H1 (cell line): ENCODE measurements at regions not wholly inside any gene's neighbourhood (a gene's known extent, or its start where the extent isn't known, plus 50 kb on each side); places are given as distances from the start of the nearest gene placed in this dataset.

ENCODE experiments used
- GTF2F1 ChIP-seq: IDR thresholded peaks from 2 replicates; pipeline ENCODE4 v1.6.1; 2012; ENCODE audit warnings: low read depth, low read length, improper control_type of control experiment, borderline replicate concordance
- JUN ChIP-seq: IDR thresholded peaks from 2 replicates; pipeline ENCODE4 v1.6.1; 2011; ENCODE audit warnings: low read depth, mild to moderate bottlenecking, improper control_type of control experiment, low read length
- KDM1A ChIP-seq: fragments of 200-600, 300-600 bp; sonication (generic); IDR thresholded peaks from 2 replicates; pipeline ENCODE4 v1.7.1; 2016; ENCODE audit warnings: mild to moderate bottlenecking, low read length, borderline replicate concordance
- PHF8 ChIP-seq: fragments of 200-600 bp; sonication (generic); conservative IDR thresholded peaks from 2 replicates; pipeline ENCODE4 v1.7.1; 2012; ENCODE audit warnings: low read depth, mild to moderate bottlenecking, inconsistent platforms, low read length, moderate library complexity
- POLR2A ChIP-seq, 2 experiments: IDR thresholded peaks; 1 replicate in 1 of 2; 2 replicates in 1 of 2; pipeline ENCODE4 v1.6.1; 2011; ENCODE audit warnings: low read depth in 2 of 2, low read length in 2 of 2, mild to moderate bottlenecking in 2 of 2; ENCODE audit errors: control extremely low read depth in 1 of 2
- POLR2AphosphoS5 ChIP-seq: IDR thresholded peaks from 2 replicates; pipeline ENCODE4 v1.6.1; 2011; ENCODE audit warnings: low read depth, low read length
- TF ChIP-seq, protein P1 (sequence below): IDR thresholded peaks from 2 replicates; pipeline ENCODE4 v1.6.1; 2012; ENCODE audit warnings: inconsistent platforms

GRCh38 chr20:56872620-56873458, 243.7 kb downstream of the TFAP2C start (continued):
- TF ChIP-seq KDM1A (no peak), POLR2A (IDR thresholded peaks at IDR 0.05; ENCODE audit: control extremely low read depth in 1 of 2, low read depth in 2 of 2, low read length in 2 of 2) (no peak), PHF8 (no peak), JUN (no peak), GTF2F1 (no peak), POLR2AphosphoS5 (no peak)
- TF ChIP-seq, protein P1, sequence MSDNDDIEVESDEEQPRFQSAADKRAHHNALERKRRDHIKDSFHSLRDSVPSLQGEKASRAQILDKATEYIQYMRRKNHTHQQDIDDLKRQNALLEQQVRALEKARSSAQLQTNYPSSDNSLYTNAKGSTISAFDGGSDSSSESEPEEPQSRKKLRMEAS: no peak
